GM12891 (cell line): ENCODE measurements at regions not wholly inside any gene's neighbourhood (a gene's known extent, or its start where the extent isn't known, plus 50 kb on each side); places are given as distances from the start of the nearest gene placed in this dataset.
"Not testable (repeated sequence)": the region's sequence is repeated elsewhere in the genome, so short reads cannot be mapped to it uniquely, and the experiment has no call there.

Experiments used
- DNase-seq: peaks from one replicate; pipeline ENCODE4 v3.0.0; 2011; ENCODE audit warnings: low spot score; ENCODE audit not compliant: insufficient read length
- FAIRE-seq: peaks from 2 replicates; lab custom pipeline; 2011; peaks lifted over from hg19 to GRCh38; lab: Jason Lieb, UNC
- PAX5 ChIP-seq: IDR thresholded peaks from 2 replicates; pipeline ENCODE4 v1.6.1; 2011; ENCODE audit warnings: low read length, moderate library complexity, mild to moderate bottlenecking; ENCODE audit not compliant: insufficient read depth, severe bottlenecking
- POLR2A ChIP-seq: IDR thresholded peaks from 2 replicates; pipeline ENCODE4 v1.6.1; 2011; ENCODE audit warnings: low read depth, low read length, control low read depth
- POLR2AphosphoS5 ChIP-seq: IDR thresholded peaks from 2 replicates; pipeline ENCODE4 v1.6.1; 2011; ENCODE audit warnings: low read depth, low read length, control low read depth
- POU2F2 ChIP-seq: IDR thresholded peaks from 2 replicates; pipeline ENCODE4 v1.6.1; 2011; ENCODE audit warnings: low read depth, mild to moderate bottlenecking, control low read depth, low read length, moderate library complexity
- SPI1 ChIP-seq: IDR thresholded peaks from 2 replicates; pipeline ENCODE4 v1.6.1; 2011; ENCODE audit warnings: low read depth, low read length, control low read depth
- TAF1 ChIP-seq: IDR thresholded peaks from 2 replicates; pipeline ENCODE4 v1.6.1; 2011; ENCODE audit warnings: low read depth, low read length, control low read depth

GRCh38 chrX:77347572-77347971 lies 99.6 kb upstream of the FGF16 start:
- TF ChIP-seq POU2F2: no peak
- no peak for TF ChIP-seq TAF1
- TF ChIP-seq SPI1: no peak
- TF ChIP-seq POLR2A: no peak
- TF ChIP-seq PAX5: no peak
- no peak for TF ChIP-seq POLR2AphosphoS5
- DNase-seq: no peak
- no peak for FAIRE-seq

GRCh38 chrX:77389891-77390290 lies 57.3 kb upstream of the FGF16 start:
- FAIRE-seq (no peak), DNase-seq (no peak)
- no peak for TF ChIP-seq POU2F2

GRCh38 chrX:77390365-77390764 lies 56.8 kb upstream of the FGF16 start:
- not testable (repeated sequence) for FAIRE-seq, DNase-seq

DNA sequence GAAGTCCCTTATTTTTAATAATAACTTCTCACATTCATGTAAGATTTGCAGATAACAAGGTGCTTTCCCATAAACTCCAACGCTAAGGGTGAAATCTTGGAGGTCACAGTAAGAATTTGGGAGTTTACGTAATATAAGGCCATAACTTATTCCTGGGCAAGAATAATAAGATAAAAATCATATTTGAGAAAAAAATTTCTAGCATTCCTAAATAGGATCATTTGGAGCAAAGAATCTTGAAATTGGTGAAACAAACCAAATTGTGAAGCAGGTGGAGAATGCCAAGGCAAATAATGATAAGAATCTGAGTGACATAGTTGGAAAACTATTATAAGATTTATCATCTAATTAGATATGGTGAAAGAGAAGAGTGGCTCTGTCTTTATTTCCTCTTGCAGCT lies 50.4 kb upstream of the FGF16 start:
- no peak for DNase-seq
- FAIRE-seq: no peak
- TF ChIP-seq POLR2AphosphoS5: no peak
- no peak for TF ChIP-seq POLR2A
- no peak for TF ChIP-seq POU2F2
- TF ChIP-seq TAF1: no peak
- no peak for TF ChIP-seq PAX5
- no peak for TF ChIP-seq SPI1
